ENCODE measurements at regions not wholly inside any gene's neighbourhood (a gene's known extent, or its start where the extent isn't known, plus 50 kb on each side); places are given as distances from the start of the nearest gene placed in this dataset.
"Not testable (repeated sequence)": the region's sequence is repeated elsewhere in the genome, so short reads cannot be mapped to it uniquely, and the experiment has no call there.

DNA sequence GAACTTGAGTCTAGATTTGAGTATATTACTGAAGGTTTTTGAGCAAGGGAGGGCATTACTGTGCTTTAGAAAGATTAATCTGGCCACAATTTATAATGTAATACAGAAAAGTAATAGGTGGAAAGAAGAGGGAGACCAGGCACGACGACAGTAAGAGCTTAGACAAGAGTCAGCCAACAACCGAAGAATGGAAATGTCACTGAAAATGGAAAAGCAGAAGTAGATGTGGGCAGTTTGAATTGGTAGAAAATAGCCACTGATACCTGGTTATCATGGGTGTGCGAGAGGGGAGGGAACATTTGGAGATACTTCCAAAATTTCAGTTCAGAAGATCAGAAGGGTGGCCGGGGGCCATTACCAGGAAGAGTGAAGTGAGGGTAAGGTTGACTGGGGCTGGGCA, 339.1 kb downstream of the UTRN start:
- no peak for DNase-seq

DNA sequence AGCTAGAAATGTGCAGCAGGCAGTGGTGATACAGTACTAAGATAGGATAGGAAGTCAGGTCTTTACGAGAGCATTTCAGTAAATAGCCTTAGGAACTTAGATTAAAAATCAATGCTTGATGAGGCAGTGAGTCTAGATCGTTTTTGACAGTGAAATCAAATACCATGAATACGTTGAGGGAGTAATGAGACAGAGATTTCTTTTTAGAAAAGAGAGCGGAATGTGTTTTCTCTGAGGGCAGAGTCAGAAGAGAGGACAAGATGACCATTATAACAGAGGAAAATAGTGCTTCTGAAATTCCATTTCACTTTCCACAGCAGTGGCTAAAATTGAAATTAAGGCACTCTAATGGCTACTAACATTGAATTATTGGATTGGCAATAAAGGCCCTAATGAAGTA, 339.6 kb downstream of the UTRN start:
- DNase-seq, result no peak

DNA sequence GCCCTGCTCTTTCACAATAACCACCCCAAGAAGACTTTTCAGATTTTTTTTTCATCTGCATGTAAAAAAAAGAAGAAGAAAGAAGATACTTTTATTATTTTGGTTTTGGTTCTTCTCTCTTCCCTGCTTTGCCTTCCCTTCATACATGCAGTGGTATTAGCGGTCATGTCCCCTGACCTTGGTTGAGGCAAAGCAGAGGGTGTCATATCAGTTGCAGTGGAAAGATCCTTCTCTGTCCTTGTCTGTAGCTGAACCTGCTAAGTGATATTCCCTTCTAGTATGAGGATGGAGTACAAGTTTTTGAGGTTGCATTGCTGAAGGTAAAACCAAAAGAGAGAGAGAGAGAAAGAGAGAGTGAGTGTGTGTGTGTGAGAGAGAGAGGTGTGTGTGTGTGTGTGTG, 345.7 kb downstream of the UTRN start:
- DNase-seq, result no peak

DNA sequence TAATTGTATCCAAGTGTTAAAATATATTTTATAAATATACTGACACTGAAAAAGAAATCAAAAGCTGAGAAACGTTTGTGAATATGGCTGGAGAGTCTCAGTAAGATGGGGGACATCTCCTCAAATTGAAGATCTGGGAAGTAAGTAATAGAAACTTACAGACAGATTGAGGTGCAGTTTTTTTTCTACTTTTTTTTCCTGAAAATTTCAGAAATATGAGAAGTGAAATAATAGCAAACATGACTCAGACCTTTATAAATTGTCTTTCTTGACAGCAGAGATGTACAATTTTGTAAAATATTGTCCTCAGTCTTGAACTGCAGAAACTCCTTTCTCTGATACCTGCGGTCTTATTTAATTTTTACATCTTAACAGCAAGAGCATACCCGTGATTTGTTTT, 347.1 kb downstream of the UTRN start:
- DNase-seq, result no peak

DNA sequence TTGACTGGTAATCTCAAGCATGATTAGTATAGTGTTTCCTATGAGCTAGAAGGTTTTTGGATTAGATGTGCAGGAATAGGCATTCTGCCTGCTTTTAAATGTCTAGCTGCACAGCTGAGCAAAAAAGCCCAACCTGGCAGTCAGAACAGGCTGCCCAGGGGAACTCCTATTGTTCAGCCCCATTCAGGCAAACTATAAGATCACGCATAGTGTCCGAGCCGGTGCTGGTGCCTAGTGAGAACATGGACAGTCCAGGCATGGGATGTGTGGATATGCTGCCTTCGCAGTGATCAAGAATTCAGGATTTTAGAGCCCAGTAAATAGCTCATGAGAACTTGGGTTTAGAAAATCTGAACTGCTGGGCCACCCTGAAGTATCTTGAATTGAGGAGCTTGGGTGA, 348.8 kb downstream of the UTRN start:
- no peak for DNase-seq

- DNase-seq, result no peak
Observed at GRCh38 chr6:144634371-144634770, 349.2 kb downstream of the UTRN start.

DNA sequence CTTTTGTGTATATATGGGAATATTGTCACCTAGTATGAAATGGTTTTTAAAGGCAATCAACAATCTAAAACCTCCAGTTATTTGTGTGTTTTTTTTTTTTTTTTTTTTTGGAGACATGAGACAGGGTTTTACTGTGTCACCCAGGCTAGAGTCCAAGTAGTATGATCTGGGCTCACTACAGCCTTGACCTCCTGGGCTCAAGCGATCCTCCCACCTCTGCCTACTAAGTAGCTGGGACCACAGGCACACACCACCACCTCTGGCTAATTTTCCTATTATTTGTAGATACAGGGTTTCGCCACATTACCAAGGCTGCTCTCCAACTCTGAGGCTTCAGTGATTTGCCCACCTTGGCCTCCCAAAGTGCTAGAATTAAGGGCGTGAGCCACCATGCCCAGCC, 349.9 kb downstream of the UTRN start:
- DNase-seq, result no peak

- not testable (repeated sequence) for DNase-seq
Observed at GRCh38 chr6:144636025-144636424, 350.9 kb downstream of the UTRN start.

DNA sequence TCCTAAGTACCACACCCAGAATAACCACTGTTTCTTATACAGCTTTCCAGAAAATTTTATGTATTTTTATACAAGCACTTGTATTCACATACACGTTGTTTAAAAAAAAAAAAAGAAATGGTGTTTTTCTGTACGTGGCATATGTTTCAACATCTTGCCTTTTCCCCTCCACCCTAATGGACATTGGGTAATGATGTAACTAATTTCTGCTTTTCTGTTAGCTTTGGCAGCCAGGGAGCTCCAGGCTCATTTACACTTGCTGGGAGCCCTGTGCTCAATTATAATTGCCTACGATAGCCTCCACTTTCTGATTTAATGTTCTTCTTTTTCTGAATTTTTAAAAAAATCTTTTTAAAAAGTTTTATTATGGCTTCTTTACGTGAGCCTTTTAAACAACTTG, 352.4 kb downstream of the UTRN start:
- DNase-seq, result no peak

- DNase-seq, result no peak
Observed at GRCh38 chr6:144639654-144640053, 354.5 kb downstream of the UTRN start.

DNA sequence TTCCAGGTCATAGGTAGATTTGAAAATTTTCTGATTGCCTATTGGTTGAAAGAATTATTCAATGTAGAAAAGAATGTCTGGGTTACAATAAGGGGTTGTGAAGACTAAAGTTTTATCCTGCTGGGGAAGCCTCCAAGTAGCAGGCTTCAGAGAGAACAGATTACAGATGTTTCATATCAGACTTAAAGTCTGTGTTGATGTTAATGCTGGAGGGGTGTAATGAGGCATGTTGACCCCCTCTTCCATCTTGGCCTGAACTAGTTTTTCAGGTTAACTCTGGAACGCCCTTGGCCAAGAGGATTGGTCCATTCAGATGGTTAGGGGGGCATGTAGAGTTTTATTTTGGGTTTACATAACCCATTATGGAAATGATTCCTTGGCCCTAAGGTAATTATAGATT, 356.2 kb downstream of the UTRN start:
- no peak for DNase-seq

DNA sequence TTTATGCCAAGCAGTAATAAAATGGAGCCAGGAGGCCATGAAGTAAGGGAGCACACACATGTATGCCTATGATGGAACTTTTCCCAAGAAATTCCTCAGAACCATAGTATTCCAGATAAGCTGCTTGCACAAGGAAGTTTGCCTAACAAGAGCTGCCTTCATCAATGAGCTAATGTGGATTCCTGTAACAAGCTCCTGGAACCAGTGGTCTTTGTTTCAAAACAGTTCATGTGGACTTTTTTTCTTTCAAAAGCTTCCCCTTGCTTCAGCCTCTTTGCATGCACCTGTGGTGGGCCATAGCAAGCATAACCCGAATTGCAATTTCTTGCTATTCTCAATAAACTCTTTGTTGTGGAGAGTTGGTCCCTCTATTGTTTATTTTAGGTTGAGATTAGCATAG, 359.6 kb downstream of the UTRN start:
- DNase-seq, result no peak

- peak; percentile 23 for DNase-seq
Observed at GRCh38 chr6:144646093-144647056, 361.2 kb downstream of the UTRN start.

GRCh38 chr6:144647406-144647964, 362.4 kb downstream of the UTRN start:
- DNase-seq, result no peak

GRCh38 chr6:144647971-144648651, 363.0 kb downstream of the UTRN start:
- no peak for DNase-seq

- no peak for DNase-seq
Observed at GRCh38 chr6:144649085-144649484, 363.9 kb downstream of the UTRN start.

GRCh38 chr6:144651234-144651633, 366.1 kb downstream of the UTRN start:
- no peak for DNase-seq

DNA sequence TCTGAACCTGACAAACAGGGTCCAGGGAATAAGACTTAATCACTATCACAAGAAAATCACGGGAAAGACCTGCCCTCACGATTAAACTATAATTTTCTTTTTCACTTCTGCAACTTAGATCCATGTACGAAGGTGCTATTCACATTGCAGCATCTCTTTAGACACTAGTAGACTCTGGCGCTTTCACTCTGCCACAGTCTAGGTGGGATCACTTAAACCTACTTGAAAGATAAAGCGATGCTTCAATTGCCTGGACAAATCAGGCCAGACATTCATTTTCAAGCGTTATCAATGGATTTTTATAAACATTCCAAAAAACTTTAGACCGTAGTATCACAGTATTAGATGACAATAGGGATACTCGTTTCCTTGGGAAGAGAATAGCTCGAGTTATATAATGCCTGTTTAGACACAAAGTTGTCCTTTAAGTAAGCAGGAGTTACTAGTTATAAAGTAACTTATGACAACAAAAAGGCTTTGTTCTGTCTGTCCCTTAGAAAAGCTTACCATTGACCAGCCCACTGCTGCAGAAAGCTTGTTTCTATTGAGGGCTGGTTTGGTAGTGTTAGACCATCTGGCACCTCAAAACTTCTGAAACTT, 367.3 kb downstream of the UTRN start:
- no peak for DNase-seq

- no peak for DNase-seq
Observed at GRCh38 chr6:144653885-144654505, 368.9 kb downstream of the UTRN start.

GRCh38 chr6:144654506-144654905, 369.4 kb downstream of the UTRN start:
- no peak for DNase-seq

GRCh38 chr6:144655376-144655775, 370.2 kb downstream of the UTRN start:
- no peak for DNase-seq

DNA sequence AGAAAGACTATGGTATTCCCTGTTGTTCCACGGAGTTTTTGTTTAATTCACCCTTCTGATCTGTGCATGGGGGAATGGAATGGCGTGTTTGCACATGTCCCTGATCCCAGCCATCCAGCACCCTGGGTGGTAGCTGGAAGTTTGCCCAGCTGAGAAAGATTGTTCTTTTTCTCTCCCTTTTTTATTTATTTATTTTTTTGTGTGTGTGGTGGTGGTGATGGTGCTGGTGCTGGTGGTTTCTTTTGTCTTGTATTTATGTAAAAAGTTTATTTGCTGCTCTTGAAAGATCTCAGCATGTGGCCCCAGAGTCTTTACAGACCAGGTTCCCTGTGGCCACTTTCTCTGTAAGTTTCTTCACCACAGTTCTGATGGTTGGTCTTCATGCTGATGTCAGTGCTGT, 372.6 kb downstream of the UTRN start:
- DNase-seq, result peak; percentile 83

Data from fibroblast of skin of scalp (primary cell).